ENCODE measurements at regions not wholly inside any gene's neighbourhood (a gene's known extent, or its start where the extent isn't known, plus 50 kb on each side); places are given as distances from the start of the nearest gene placed in this dataset.

- H3K9me2 ChIP-seq (ENCODE audit: insufficient read depth), result no peaks in the 10 kb centered on the region
- TF ChIP-seq, protein P1, sequence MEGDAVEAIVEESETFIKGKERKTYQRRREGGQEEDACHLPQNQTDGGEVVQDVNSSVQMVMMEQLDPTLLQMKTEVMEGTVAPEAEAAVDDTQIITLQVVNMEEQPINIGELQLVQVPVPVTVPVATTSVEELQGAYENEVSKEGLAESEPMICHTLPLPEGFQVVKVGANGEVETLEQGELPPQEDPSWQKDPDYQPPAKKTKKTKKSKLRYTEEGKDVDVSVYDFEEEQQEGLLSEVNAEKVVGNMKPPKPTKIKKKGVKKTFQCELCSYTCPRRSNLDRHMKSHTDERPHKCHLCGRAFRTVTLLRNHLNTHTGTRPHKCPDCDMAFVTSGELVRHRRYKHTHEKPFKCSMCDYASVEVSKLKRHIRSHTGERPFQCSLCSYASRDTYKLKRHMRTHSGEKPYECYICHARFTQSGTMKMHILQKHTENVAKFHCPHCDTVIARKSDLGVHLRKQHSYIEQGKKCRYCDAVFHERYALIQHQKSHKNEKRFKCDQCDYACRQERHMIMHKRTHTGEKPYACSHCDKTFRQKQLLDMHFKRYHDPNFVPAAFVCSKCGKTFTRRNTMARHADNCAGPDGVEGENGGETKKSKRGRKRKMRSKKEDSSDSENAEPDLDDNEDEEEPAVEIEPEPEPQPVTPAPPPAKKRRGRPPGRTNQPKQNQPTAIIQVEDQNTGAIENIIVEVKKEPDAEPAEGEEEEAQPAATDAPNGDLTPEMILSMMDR (conservative IDR thresholded peaks at IDR 0.05), result no peak
- TF ChIP-seq EZH2 (IDR thresholded peaks at IDR 0.05; ENCODE audit: low read depth), result no peak
- no peaks in the 10 kb centered on the region for H3K79me2 ChIP-seq (ENCODE audit: low read depth)
- no peaks in the 10 kb centered on the region for H3K36me3 ChIP-seq (ENCODE audit: low read depth)
- no peaks in the 10 kb centered on the region for H4K20me1 ChIP-seq (ENCODE audit: insufficient read depth)
- no peaks in the 10 kb centered on the region for H3K27me3 ChIP-seq (ENCODE audit: insufficient read depth, low read depth)
- H3K4me2 ChIP-seq, result no peak overlapping the region
- no peaks in the 10 kb centered on the region for H3K4me1 ChIP-seq (replicated peaks; ENCODE audit: insufficient read depth)
- H3K9me3 ChIP-seq (ENCODE audit: insufficient read depth, low read depth), result no peaks in the 10 kb centered on the region
- ChIA-PET CTCF (no interaction called here), POLR2A (ENCODE audit: unreplicated experiment) (no interaction called here)
- no peak overlapping the region for H3K27ac ChIP-seq
- H3K4me3 ChIP-seq, result no peak overlapping the region
- H3F3A ChIP-seq (ENCODE audit: insufficient read depth, low read depth), result no peaks in the 10 kb centered on the region
- BruUV-seq (replicated peaks), result no TSS peak
- H2AFZ ChIP-seq, result no peak overlapping the region
- intact Hi-C loops (cut with micrococcal nuclease; ENCODE audit: unreplicated experiment), result no loop called here
- no peak for DNase-seq
Observed at GRCh38 chrX:40304115-40304514, 206.4 kb upstream of the BCOR start.

- CTCF ChIA-PET, result no interaction called here
- H3K4me2 ChIP-seq, result no peak overlapping the region
Observed at GRCh38 chrX:40303256-40304077, 205.7 kb upstream of the BCOR start.

DNA sequence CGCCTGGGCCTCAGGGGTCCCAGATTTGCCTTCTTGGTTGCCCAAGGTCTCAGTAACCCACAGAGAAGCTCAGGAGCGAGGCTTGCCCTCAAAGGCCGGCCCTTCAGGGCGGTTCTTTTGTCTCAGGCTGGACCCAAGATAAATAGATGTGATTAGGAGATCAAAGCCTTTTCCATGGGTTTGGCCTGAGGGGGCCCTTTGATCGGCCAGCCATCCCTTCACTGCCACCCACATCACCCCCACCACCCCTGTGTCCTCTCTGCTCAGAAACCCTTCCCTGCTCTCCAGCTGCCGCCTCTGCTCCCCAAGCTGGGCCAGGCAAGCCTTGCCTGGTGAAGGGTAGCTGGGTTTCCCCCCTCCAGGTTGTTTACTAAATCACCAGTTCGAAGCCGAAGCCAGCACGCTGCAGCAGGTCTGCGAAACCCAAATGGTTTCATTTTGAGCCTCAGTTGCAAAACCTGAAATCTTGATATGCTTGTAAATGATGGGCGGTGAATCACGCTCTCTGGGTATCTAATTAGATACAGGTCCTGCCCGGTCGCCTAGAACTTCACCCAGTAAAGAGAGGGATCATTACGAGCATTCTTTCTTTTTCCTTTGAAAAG lies 202.6 kb upstream of the BCOR start:
- no peaks in the 10 kb centered on the region for H3K9me2 ChIP-seq (ENCODE audit: insufficient read depth)
- no peak overlapping the region for H3K4me3 ChIP-seq
- H3K27me3 ChIP-seq (ENCODE audit: insufficient read depth, low read depth), result no peaks in the 10 kb centered on the region
- no peaks in the 10 kb centered on the region for H3K79me2 ChIP-seq (ENCODE audit: low read depth)
- no peaks in the 10 kb centered on the region for H4K20me1 ChIP-seq (ENCODE audit: insufficient read depth)
- H3K27ac ChIP-seq, result no peak overlapping the region
- no peaks in the 10 kb centered on the region for H3F3A ChIP-seq (ENCODE audit: insufficient read depth, low read depth)
- H2AFZ ChIP-seq, result no peak overlapping the region
- no peaks in the 10 kb centered on the region for H3K9me3 ChIP-seq (ENCODE audit: insufficient read depth, low read depth)
- intact Hi-C loops (cut with micrococcal nuclease; ENCODE audit: unreplicated experiment), result no loop called here
- POLR2A ChIA-PET (ENCODE audit: unreplicated experiment), result no interaction called here
- no peak for DNase-seq
- H3K36me3 ChIP-seq (ENCODE audit: low read depth), result no peaks in the 10 kb centered on the region
- no peak overlapping the region for H3K4me2 ChIP-seq
- CTCF ChIA-PET, result no interaction called here
- no peak for TF ChIP-seq EZH2 (IDR thresholded peaks at IDR 0.05; ENCODE audit: low read depth)
- TF ChIP-seq, protein P1 (conservative IDR thresholded peaks at IDR 0.05), result no peak
- no TSS peak for BruUV-seq (replicated peaks)
- no peaks in the 10 kb centered on the region for H3K4me1 ChIP-seq (replicated peaks; ENCODE audit: insufficient read depth)

More at GRCh38 chrX:40303256-40304077, 205.7 kb upstream of the BCOR start:
- no peaks in the 10 kb centered on the region for H3K27me3 ChIP-seq (ENCODE audit: insufficient read depth, low read depth)
- H3K9me2 ChIP-seq (ENCODE audit: insufficient read depth), result no peaks in the 10 kb centered on the region
- no peak overlapping the region for H3K27ac ChIP-seq
- H3K9me3 ChIP-seq (ENCODE audit: insufficient read depth, low read depth), result no peaks in the 10 kb centered on the region
- POLR2A ChIA-PET (ENCODE audit: unreplicated experiment), result no interaction called here
- TF ChIP-seq, protein P1 (conservative IDR thresholded peaks at IDR 0.05), result no peak
- no peak for TF ChIP-seq EZH2 (IDR thresholded peaks at IDR 0.05; ENCODE audit: low read depth)
- BruUV-seq (replicated peaks), result no TSS peak
- no peaks in the 10 kb centered on the region for H3K36me3 ChIP-seq (ENCODE audit: low read depth)
- H3K4me1 ChIP-seq (replicated peaks; ENCODE audit: insufficient read depth), result no peaks in the 10 kb centered on the region
- H4K20me1 ChIP-seq (ENCODE audit: insufficient read depth), result no peaks in the 10 kb centered on the region
- H3K79me2 ChIP-seq (ENCODE audit: low read depth), result no peaks in the 10 kb centered on the region
- H2AFZ ChIP-seq, result no peak overlapping the region
- H3K4me3 ChIP-seq, result no peak overlapping the region
- intact Hi-C loops (cut with micrococcal nuclease; ENCODE audit: unreplicated experiment), result no loop called here
- no peak for DNase-seq
- H3F3A ChIP-seq (ENCODE audit: insufficient read depth, low read depth), result no peaks in the 10 kb centered on the region

All from PC-9 (cell line).